Lower lobe of right lung (tissue), 2 donors: ENCODE measurements at regions not wholly inside any gene's neighbourhood (a gene's known extent, or its start where the extent isn't known, plus 50 kb on each side); places are given as distances from the start of the nearest gene placed in this dataset.

ENCODE experiments used
- ATAC-seq, 2 donors: fragments of 200-7000 bp; cut with Tn5 transposase; one replicate each; pipeline ENCODE4 v1.9.1; 2020 to 2022; ENCODE audit warnings: mild to moderate bottlenecking in 2 of 2, moderate library complexity in 2 of 2
- DNase-seq: peaks from one replicate; pipeline ENCODE4 v3.0.0-alpha.2; 2020
- H3K27ac ChIP-seq: fragments of 200-600 bp; one replicate; pipeline ENCODE4 v1.8.0; 2022
- H3K27me3 ChIP-seq: fragments of 200-600 bp; one replicate; pipeline ENCODE4 v1.8.0; 2022; ENCODE audit warnings: low read depth
- H3K36me3 ChIP-seq: fragments of 200-600 bp; one replicate; pipeline ENCODE4 v1.8.0; 2022; ENCODE audit warnings: mild to moderate bottlenecking
- H3K4me1 ChIP-seq: fragments of 200-600 bp; one replicate; pipeline ENCODE4 v1.8.0; 2022
- H3K4me3 ChIP-seq: fragments of 200-600 bp; one replicate; pipeline ENCODE4 v1.8.0; 2022; ENCODE audit warnings: mild to moderate bottlenecking
- H3K9me3 ChIP-seq: fragments of 200-600 bp; one replicate; pipeline ENCODE4 v1.8.0; 2022
- CTCF ChIP-seq: fragments of 200-600 bp; IDR thresholded peaks from one replicate; pipeline ENCODE4 v1.8.0; 2022; ENCODE audit warnings: antibody characterized with exemption, mild to moderate bottlenecking
- intact Hi-C: fragments of 100-400 bp; cut with DNase I; formaldehyde crosslinking; loops from one replicate; pipeline ENCODE4 v1.11.0; 2022
- donor health status: DM: no; HTN: yes; CAD: no; lungs with severe emphysema.

GRCh38 chr22:49550141-49550430, 277.6 kb downstream of the BRD1 start:
- DNase-seq (peak; percentile 20), ATAC-seq (no peak)
- no peak for TF ChIP-seq CTCF
- H3K27me3 ChIP-seq, result no peaks in the 10 kb centered on the region
- H3K36me3 ChIP-seq, result no peaks in the 10 kb centered on the region
- intact Hi-C loops, result no loop called here
- no peak overlapping the region for H3K27ac ChIP-seq
- H3K9me3 ChIP-seq, result peaks cover 15% of the 10 kb centered on the region
- H3K4me1 ChIP-seq, result no peaks in the 10 kb centered on the region
- H3K4me3 ChIP-seq, result no peak overlapping the region

GRCh38 chr22:49549256-49550140, 278.2 kb downstream of the BRD1 start:
- ATAC-seq, result no peak
- H3K27me3 ChIP-seq, result no peaks in the 10 kb centered on the region
- no peak for TF ChIP-seq CTCF
- H3K9me3 ChIP-seq, result peaks cover 15% of the 10 kb centered on the region
- no peak overlapping the region for H3K27ac ChIP-seq
- peak; percentile 10 for DNase-seq
- no peaks in the 10 kb centered on the region for H3K36me3 ChIP-seq
- no peak overlapping the region for H3K4me3 ChIP-seq
- H3K4me1 ChIP-seq, result no peaks in the 10 kb centered on the region
- intact Hi-C loops, result no loop called here

- ATAC-seq (peak in 1 of 2 donors; percentile 26), DNase-seq (peak; percentile 30)
- no peak for TF ChIP-seq CTCF
- no peak overlapping the region for H3K4me3 ChIP-seq
- H3K27me3 ChIP-seq, result no peaks in the 10 kb centered on the region
- H3K36me3 ChIP-seq, result no peaks in the 10 kb centered on the region
- intact Hi-C loops, result no loop called here
- H3K27ac ChIP-seq, result no peak overlapping the region
- H3K4me1 ChIP-seq, result no peaks in the 10 kb centered on the region
- H3K9me3 ChIP-seq, result peaks cover 15% of the 10 kb centered on the region
These were observed 279.1 kb downstream of the BRD1 start for GRCh38 chr22:49548356-49549202.

GRCh38 chr22:49547751-49548239, 279.9 kb downstream of the BRD1 start:
- Histone ChIP-seq H3K4me1 (no peaks in the 10 kb centered on the region), H3K27me3 (no peaks in the 10 kb centered on the region), H3K27ac (no peak overlapping the region), H3K9me3 (peaks cover 15% of the 10 kb centered on the region), H3K4me3 (no peak overlapping the region), H3K36me3 (no peaks in the 10 kb centered on the region)
- peak; percentile 36 for DNase-seq
- no peak for ATAC-seq
- TF ChIP-seq CTCF, result no peak
- intact Hi-C loops, result no loop called here

- Histone ChIP-seq H3K36me3 (no peaks in the 10 kb centered on the region), H3K27me3 (no peaks in the 10 kb centered on the region), H3K4me3 (no peak overlapping the region), H3K27ac (no peak overlapping the region), H3K4me1 (no peaks in the 10 kb centered on the region), H3K9me3 (peaks cover 15% of the 10 kb centered on the region)
- no peak for ATAC-seq
- peak; percentile 36 for DNase-seq
- intact Hi-C loops, result no loop called here
- TF ChIP-seq CTCF, result no peak
These were observed 280.7 kb downstream of the BRD1 start for GRCh38 chr22:49546811-49547585.
